Mucosa of descending colon (tissue), 3 donors: ENCODE measurements at regions not wholly inside any gene's neighbourhood (a gene's known extent, or its start where the extent isn't known, plus 50 kb on each side); places are given as distances from the start of the nearest gene placed in this dataset.

ENCODE experiments used
- ATAC-seq: fragments of 200-7000 bp; cut with Tn5 transposase; one replicate; pipeline ENCODE4 v1.9.1; 2020; ENCODE audit warnings: mild to moderate bottlenecking, moderate library complexity
- DNase-seq, 3 donors: peaks; one replicate each; pipeline ENCODE4 v3.0.0-alpha.2; 2020
- H3K36me3 ChIP-seq: fragments of 200-600 bp; one replicate; pipeline ENCODE4 v1.8.0; 2021; ENCODE audit warnings: low read depth, mild to moderate bottlenecking
- H3K4me1 ChIP-seq: fragments of 200-600 bp; one replicate; pipeline ENCODE4 v1.8.0; 2021; ENCODE audit warnings: low read depth, mild to moderate bottlenecking
- H3K4me3 ChIP-seq: fragments of 200-600 bp; one replicate; pipeline ENCODE4 v1.8.0; 2021; ENCODE audit warnings: mild to moderate bottlenecking
- H3K9me3 ChIP-seq: fragments of 200-600 bp; one replicate; pipeline ENCODE4 v1.8.0; 2021; ENCODE audit warnings: mild to moderate bottlenecking
- CTCF ChIP-seq: fragments of 200-600 bp; IDR thresholded peaks from one replicate; pipeline ENCODE4 v1.8.0; 2022; ENCODE audit warnings: antibody characterized with exemption, mild to moderate bottlenecking
- intact Hi-C, 2 donors: fragments of 100-400 bp; cut with DNase I in 1 of 2; cut with micrococcal nuclease in 1 of 2; formaldehyde crosslinking; loops; one replicate each; pipeline versions ENCODE4 v1.11.0 to v1.11.1; 2022; cut with DNase I, micrococcal nuclease
- donor health status: DM: no; HTN: no; CAD: no; lungs with moderate emphysema.
- donor health status: DM: no; HTN: no; CAD: no.
- donor health status: DM: no; HTN: yes; CAD: no.

GRCh38 chr7:41295455-41295815 lies 407.5 kb downstream of the INHBA start:
- Histone ChIP-seq H3K4me1 (no peaks in the 10 kb centered on the region), H3K36me3 (no peaks in the 10 kb centered on the region), H3K4me3 (no peak overlapping the region), H3K9me3 (no peaks in the 10 kb centered on the region)
- intact Hi-C loops: no loop called here
- DNase-seq (no peak), ATAC-seq (no peak)
- TF ChIP-seq CTCF: no peak

- H3K4me1 ChIP-seq: no peaks in the 10 kb centered on the region
- H3K36me3 ChIP-seq: no peaks in the 10 kb centered on the region
- H3K4me3 ChIP-seq: no peak overlapping the region
- H3K9me3 ChIP-seq: no peaks in the 10 kb centered on the region
- DNase-seq (no peak), ATAC-seq (no peak)
- intact Hi-C loops: no loop called here
- TF ChIP-seq CTCF: no peak
Observed at GRCh38 chr7:41294556-41295454, 408.1 kb downstream of the INHBA start.

DNA sequence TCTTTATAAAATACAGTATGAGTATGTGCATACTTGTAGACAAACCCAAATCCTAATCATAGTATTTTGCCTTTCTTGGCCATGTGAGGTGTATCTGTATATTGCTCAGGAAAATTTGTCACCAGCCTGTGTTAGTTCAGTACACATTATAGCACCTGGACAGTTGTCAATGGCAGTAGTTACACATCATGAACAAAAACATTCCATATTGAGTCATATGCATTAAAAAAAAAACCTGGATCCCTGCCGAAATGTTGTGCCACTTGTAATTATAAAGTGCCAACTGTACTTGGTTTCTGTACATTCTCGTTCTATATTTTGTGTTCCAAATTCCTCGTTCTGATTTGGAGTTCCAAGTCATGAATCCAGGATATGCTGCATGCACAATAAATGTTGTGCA lies 410.4 kb downstream of the INHBA start:
- H3K4me1 ChIP-seq: no peaks in the 10 kb centered on the region
- intact Hi-C loops: no loop called here
- no peaks in the 10 kb centered on the region for H3K9me3 ChIP-seq
- DNase-seq (no peak), ATAC-seq (peak; percentile 72)
- H3K4me3 ChIP-seq: no peak overlapping the region
- no peaks in the 10 kb centered on the region for H3K36me3 ChIP-seq
- TF ChIP-seq CTCF: no peak

DNA sequence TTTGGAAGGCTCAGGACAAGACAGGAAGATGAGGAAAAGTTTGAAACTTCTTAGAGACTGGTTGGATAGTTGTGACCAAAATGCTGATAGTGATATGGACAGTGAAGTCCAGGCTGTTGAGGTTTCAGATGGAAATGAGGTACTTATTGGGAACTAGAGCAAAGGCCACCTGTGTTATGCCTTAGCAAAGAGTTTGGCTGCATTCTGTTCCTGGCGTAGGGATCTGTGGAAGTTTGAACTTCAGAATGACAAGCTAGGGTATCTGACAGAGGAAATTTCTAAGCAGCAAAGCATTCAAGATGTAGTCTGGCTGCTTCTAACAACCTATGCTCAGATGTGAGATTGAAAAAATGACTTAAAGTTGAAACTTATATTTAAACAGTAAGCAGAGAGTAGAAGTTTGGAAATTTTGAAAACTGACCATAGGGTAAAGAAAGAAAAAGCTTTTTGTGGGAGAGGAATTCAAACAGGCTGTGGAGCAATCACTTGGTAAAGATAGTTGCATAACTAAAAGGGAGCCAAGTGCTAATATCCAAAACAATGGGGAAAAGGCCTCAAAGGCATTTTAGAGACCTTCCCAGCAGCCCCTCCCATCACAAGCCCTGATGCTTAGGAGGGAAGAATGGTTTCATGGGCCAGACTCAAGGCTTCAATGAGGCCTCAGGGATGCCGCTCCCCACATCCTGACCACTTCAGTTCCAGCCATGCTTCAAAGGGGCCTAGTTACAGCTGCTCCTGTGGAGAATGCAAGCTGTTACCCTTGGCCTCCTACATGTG lies 415.1 kb downstream of the INHBA start:
- no peak overlapping the region for H3K4me3 ChIP-seq
- no peak for TF ChIP-seq CTCF
- no peaks in the 10 kb centered on the region for H3K36me3 ChIP-seq
- ATAC-seq (no peak), DNase-seq (no peak)
- no peaks in the 10 kb centered on the region for H3K9me3 ChIP-seq
- intact Hi-C loops: no loop called here
- H3K4me1 ChIP-seq: no peaks in the 10 kb centered on the region

- intact Hi-C loops: no loop called here
- H3K4me3 ChIP-seq: no peak overlapping the region
- ATAC-seq (no peak), DNase-seq (no peak)
- TF ChIP-seq CTCF: no peak
- no peaks in the 10 kb centered on the region for H3K9me3 ChIP-seq
- no peaks in the 10 kb centered on the region for H3K36me3 ChIP-seq
- H3K4me1 ChIP-seq: no peaks in the 10 kb centered on the region
Observed at GRCh38 chr7:41280491-41280890, 422.4 kb downstream of the INHBA start.
